ENCODE measurements at regions not wholly inside any gene's neighbourhood (a gene's known extent, or its start where the extent isn't known, plus 50 kb on each side); places are given as distances from the start of the nearest gene placed in this dataset.

GRCh38 chr4:71283642-71284257 is 55.1 kb upstream of the SLC4A4 start:
- Mint-ChIP-seq H3K4me3 (ENCODE audit: unreplicated experiment) (no peak overlapping the region), H3K4me1 (ENCODE audit: unreplicated experiment) (no peaks in the 10 kb centered on the region)
- no peak for DNase-seq (ENCODE audit: low spot score)

GRCh38 chr4:71287305-71287704 is 51.5 kb upstream of the SLC4A4 start:
- Mint-ChIP-seq H3K9me3 (ENCODE audit: unreplicated experiment) (no peaks in the 10 kb centered on the region), H3K4me3 (ENCODE audit: unreplicated experiment) (no peak overlapping the region), H3K36me3 (ENCODE audit: low read depth, unreplicated experiment) (no peaks in the 10 kb centered on the region), H3K27me3 (ENCODE audit: unreplicated experiment) (no peaks in the 10 kb centered on the region), H3K4me1 (ENCODE audit: unreplicated experiment) (no peaks in the 10 kb centered on the region), H3K27ac (ENCODE audit: unreplicated experiment) (no peak overlapping the region)
- DNase-seq (ENCODE audit: low spot score), result no peak
- TF ChIP-seq CTCF (IDR thresholded peaks at IDR 0.05; ENCODE audit: unreplicated experiment), result no peak

More at GRCh38 chr4:71283642-71284257, 55.1 kb upstream of the SLC4A4 start:
- Mint-ChIP-seq H3K27ac (ENCODE audit: unreplicated experiment) (no peak overlapping the region), H3K36me3 (ENCODE audit: low read depth, unreplicated experiment) (no peaks in the 10 kb centered on the region), H3K9me3 (ENCODE audit: unreplicated experiment) (no peaks in the 10 kb centered on the region), H3K27me3 (ENCODE audit: unreplicated experiment) (no peaks in the 10 kb centered on the region)
- TF ChIP-seq CTCF (IDR thresholded peaks at IDR 0.05; ENCODE audit: unreplicated experiment), result no peak

GRCh38 chr4:71288875-71289274 is 49.9 kb upstream of the SLC4A4 start:
- no peak overlapping the region for H3K4me3 Mint-ChIP-seq (ENCODE audit: unreplicated experiment)
- H3K4me1 Mint-ChIP-seq (ENCODE audit: unreplicated experiment), result no peaks in the 10 kb centered on the region
- H3K27ac Mint-ChIP-seq (ENCODE audit: unreplicated experiment), result no peak overlapping the region
- no peaks in the 10 kb centered on the region for H3K9me3 Mint-ChIP-seq (ENCODE audit: unreplicated experiment)
- H3K36me3 Mint-ChIP-seq (ENCODE audit: low read depth, unreplicated experiment), result no peaks in the 10 kb centered on the region
- no peaks in the 10 kb centered on the region for H3K27me3 Mint-ChIP-seq (ENCODE audit: unreplicated experiment)
- no peak for TF ChIP-seq CTCF (IDR thresholded peaks at IDR 0.05; ENCODE audit: unreplicated experiment)
- no peak for DNase-seq (ENCODE audit: low spot score)

Data from endothelial cell (in vitro differentiated cells).